Lower lobe of right lung (tissue), 2 donors: ENCODE measurements at regions not wholly inside any gene's neighbourhood (a gene's known extent, or its start where the extent isn't known, plus 50 kb on each side); places are given as distances from the start of the nearest gene placed in this dataset.

Experiments used
- ATAC-seq, 2 donors: fragments of 200-7000 bp; cut with Tn5 transposase; one replicate each; pipeline ENCODE4 v1.9.1; 2020 to 2022; ENCODE audit warnings: mild to moderate bottlenecking in 2 of 2, moderate library complexity in 2 of 2
- DNase-seq: peaks from one replicate; pipeline ENCODE4 v3.0.0-alpha.2; 2020
- H3K27ac ChIP-seq: fragments of 200-600 bp; one replicate; pipeline ENCODE4 v1.8.0; 2022
- H3K27me3 ChIP-seq: fragments of 200-600 bp; one replicate; pipeline ENCODE4 v1.8.0; 2022; ENCODE audit warnings: low read depth
- H3K36me3 ChIP-seq: fragments of 200-600 bp; one replicate; pipeline ENCODE4 v1.8.0; 2022; ENCODE audit warnings: mild to moderate bottlenecking
- H3K4me1 ChIP-seq: fragments of 200-600 bp; one replicate; pipeline ENCODE4 v1.8.0; 2022
- H3K4me3 ChIP-seq: fragments of 200-600 bp; one replicate; pipeline ENCODE4 v1.8.0; 2022; ENCODE audit warnings: mild to moderate bottlenecking
- H3K9me3 ChIP-seq: fragments of 200-600 bp; one replicate; pipeline ENCODE4 v1.8.0; 2022
- CTCF ChIP-seq: fragments of 200-600 bp; IDR thresholded peaks from one replicate; pipeline ENCODE4 v1.8.0; 2022; ENCODE audit warnings: antibody characterized with exemption, mild to moderate bottlenecking
- intact Hi-C: fragments of 100-400 bp; cut with DNase I; formaldehyde crosslinking; loops from one replicate; pipeline ENCODE4 v1.11.0; 2022
- donor health status: DM: no; HTN: yes; CAD: no; lungs with severe emphysema.

- intact Hi-C loops, result loop anchor here (10.0 kb wide), 1 partner anchor 558 kb away; no protein-coding TSS in a partner anchor
- Histone ChIP-seq H3K4me1 (no peaks in the 10 kb centered on the region), H3K4me3 (no peak overlapping the region), H3K27ac (no peak overlapping the region), H3K9me3 (no peaks in the 10 kb centered on the region), H3K27me3 (no peaks in the 10 kb centered on the region), H3K36me3 (no peaks in the 10 kb centered on the region)
- ATAC-seq (peak in 1 of 2 donors; percentile 9), DNase-seq (no peak)
- TF ChIP-seq CTCF, result no peak
These were observed 313.2 kb upstream of the MME start for GRCh38 chr3:154766765-154767503.

- Histone ChIP-seq H3K27me3 (no peaks in the 10 kb centered on the region), H3K9me3 (no peaks in the 10 kb centered on the region), H3K27ac (no peak overlapping the region), H3K4me1 (no peaks in the 10 kb centered on the region), H3K4me3 (no peak overlapping the region), H3K36me3 (no peaks in the 10 kb centered on the region)
- ATAC-seq (no peak), DNase-seq (no peak)
- intact Hi-C loops, result loop anchor here (10.0 kb wide), 1 partner anchor 560 kb away; no protein-coding TSS in a partner anchor
- TF ChIP-seq CTCF, result no peak
These were observed 315.1 kb upstream of the MME start for GRCh38 chr3:154764856-154765640.

- no peaks in the 10 kb centered on the region for H3K27me3 ChIP-seq
- H3K36me3 ChIP-seq, result no peaks in the 10 kb centered on the region
- H3K27ac ChIP-seq, result no peak overlapping the region
- H3K4me1 ChIP-seq, result no peaks in the 10 kb centered on the region
- no peak for DNase-seq
- intact Hi-C loops, result loop anchor here (10.0 kb wide), 1 partner anchor 562 kb away; no protein-coding TSS in a partner anchor
- no peak for ATAC-seq
- no peaks in the 10 kb centered on the region for H3K9me3 ChIP-seq
- H3K4me3 ChIP-seq, result no peak overlapping the region
- TF ChIP-seq CTCF, result no peak
These were observed 317.6 kb upstream of the MME start for GRCh38 chr3:154762486-154762885.

GRCh38 chr3:154759966-154760365 lies 320.2 kb upstream of the MME start:
- intact Hi-C loops, result loop anchor here (10.0 kb wide), 1 partner anchor 565 kb away; no protein-coding TSS in a partner anchor
- no peak overlapping the region for H3K4me3 ChIP-seq
- no peaks in the 10 kb centered on the region for H3K27me3 ChIP-seq
- TF ChIP-seq CTCF, result no peak
- H3K36me3 ChIP-seq, result no peaks in the 10 kb centered on the region
- ATAC-seq, result no peak
- no peaks in the 10 kb centered on the region for H3K9me3 ChIP-seq
- no peaks in the 10 kb centered on the region for H3K4me1 ChIP-seq
- no peak overlapping the region for H3K27ac ChIP-seq
- DNase-seq, result no peak

- H3K9me3 ChIP-seq, result no peaks in the 10 kb centered on the region
- no peaks in the 10 kb centered on the region for H3K36me3 ChIP-seq
- no peaks in the 10 kb centered on the region for H3K4me1 ChIP-seq
- H3K4me3 ChIP-seq, result no peak overlapping the region
- DNase-seq (no peak), ATAC-seq (no peak)
- peak; percentile 48 for TF ChIP-seq CTCF
- no peaks in the 10 kb centered on the region for H3K27me3 ChIP-seq
- H3K27ac ChIP-seq, result no peak overlapping the region
- intact Hi-C loops, result no loop called here
These were observed 321.8 kb upstream of the MME start for GRCh38 chr3:154758109-154758868.
